ENCODE measurements at regions not wholly inside any gene's neighbourhood (a gene's known extent, or its start where the extent isn't known, plus 50 kb on each side); places are given as distances from the start of the nearest gene placed in this dataset.

GRCh38 chr3:194772241-194773000 is 86.7 kb downstream of the FAM43A start:
- no peak for TF ChIP-seq MXI1 (IDR thresholded peaks at IDR 0.05; ENCODE audit: borderline replicate concordance, low read depth, low read length)
- no peak for TF ChIP-seq MAFK (IDR thresholded peaks at IDR 0.05; ENCODE audit: low read depth, low read length)
- TF ChIP-seq POLR2A (IDR thresholded peaks at IDR 0.05; ENCODE audit: low read depth, low read length) = no peak
- no peak for TF ChIP-seq NFE2L2 (IDR thresholded peaks at IDR 0.05; ENCODE audit: low read depth, low read length)
- TF ChIP-seq BHLHE40 (IDR thresholded peaks at IDR 0.05; ENCODE audit: low read depth, low read length) = no peak
- TF ChIP-seq ELK1 (IDR thresholded peaks at IDR 0.05; ENCODE audit: borderline replicate concordance, low read depth, low read length) = no peak
- no peak for TF ChIP-seq CTCF (conservative IDR thresholded peaks at IDR 0.05; ENCODE audit: low read depth, low read length)
- WGBS, 2 experiments (ENCODE audit: extremely low coverage in 2 of 2, insufficient read length in 1 of 2) = no CpG with 5 or more reads among the region's 13 CpGs
- Histone ChIP-seq H3K79me1 (ENCODE audit: low read depth in 1 of 2, low read length in 2 of 2) (no peaks in the 10 kb centered on the region), H2AK9ac (replicated peaks; ENCODE audit: low read depth, low read length, poor library complexity) (no peak overlapping the region), H3K4me3 (ENCODE audit: insufficient read depth, low read depth, low read length) (no peak overlapping the region), H2AK5ac (ENCODE audit: low read depth, low read length) (no peak overlapping the region), H4K20me1 (ENCODE audit: insufficient read depth, low read length) (no peaks in the 10 kb centered on the region), H3K9ac (ENCODE audit: low read depth, low read length) (no peak overlapping the region), H3K18ac (ENCODE audit: low read depth, low read length) (no peak overlapping the region), H4K8ac (ENCODE audit: low read depth in 2 of 2, low read length in 2 of 2) (no peak overlapping the region), H3K14ac (replicated peaks; ENCODE audit: low read depth, low read length) (no peak overlapping the region), H3K9me3 (ENCODE audit: control insufficient read depth, insufficient read depth, low read length) (no peaks in the 10 kb centered on the region), H3K27ac (ENCODE audit: insufficient read depth, low read length) (no peak overlapping the region), H4K5ac (ENCODE audit: low read depth, low read length) (no peak overlapping the region), H3K56ac (ENCODE audit: extremely low read depth, insufficient read depth, low read length) (no peak overlapping the region), H3K9me1 (ENCODE audit: insufficient read depth, low read length) (no peaks in the 10 kb centered on the region), H3K4ac (ENCODE audit: low read depth, low read length) (no peak overlapping the region), H2BK15ac (ENCODE audit: low read depth, low read length) (no peak overlapping the region), H3K23ac (ENCODE audit: low read depth, low read length) (no peak overlapping the region), H3K27me3 (ENCODE audit: control insufficient read depth, insufficient read depth, low read length) (peaks cover 46% of the 10 kb centered on the region), H2BK120ac (ENCODE audit: low read depth, low read length) (no peak overlapping the region), H2BK20ac (ENCODE audit: low read depth, low read length) (no peak overlapping the region), H3K4me1 (ENCODE audit: control insufficient read depth, insufficient read depth, low read length) (no peaks in the 10 kb centered on the region; the same call in 1 of the 2 replicates), H4K91ac (ENCODE audit: insufficient read depth, low read depth, low read length) (no peak overlapping the region), H3K4me2 (ENCODE audit: low read depth, low read length) (no peak overlapping the region), H2BK5ac (ENCODE audit: low read depth, low read length, poor library complexity, severe bottlenecking) (no peak overlapping the region), H2AFZ (replicated peaks; ENCODE audit: low read length, poor library complexity) (no peak overlapping the region), H3K36me3 (ENCODE audit: control insufficient read depth, insufficient read depth, low read length) (no peaks in the 10 kb centered on the region)
- BruUV-seq (replicated peaks) = no TSS peak
- ATAC-seq (ENCODE audit: low read depth) = no peak
- dilution Hi-C loops (cut with HindIII; ENCODE audit: low sequenced_read_pairs, unreplicated experiment) (no loop called here), intact Hi-C loops (cut with micrococcal nuclease) (no loop called here), in situ Hi-C loops (cut with MboI; ENCODE audit: low sequenced_read_pairs) (no loop called here)
- ChIA-PET POLR2A (ENCODE audit: unreplicated experiment) (no interaction called here), CTCF (no interaction called here)
- no peak for DNase-seq

Data from IMR-90 (cell line).